ENCODE measurements at regions not wholly inside any gene's neighbourhood (a gene's known extent, or its start where the extent isn't known, plus 50 kb on each side); places are given as distances from the start of the nearest gene placed in this dataset.
A peak's percentile ranks its signal among the peaks of the same experiment; 100 is the strongest.

GRCh38 chr11:45383224-45383623 lies 97.1 kb upstream of the SYT13 start:
- ATAC-seq = peak; percentile 85
- TF ChIP-seq POU6F1 (CRISPR knock-in tag; IDR thresholded peaks at IDR 0.05; ENCODE audit: borderline replicate concordance, low read depth) = no peak
- TF ChIP-seq ZNF565 (CRISPR knock-in tag; conservative IDR thresholded peaks at IDR 0.05; ENCODE audit: low read depth) = no peak
- no peak for TF ChIP-seq GLIS3 (CRISPR knock-in tag; IDR thresholded peaks at IDR 0.05)
- no peak for TF ChIP-seq ARNTL (CRISPR knock-in tag; IDR thresholded peaks at IDR 0.05; ENCODE audit: borderline replicate concordance, low read depth)
- TF ChIP-seq CREB5 (CRISPR knock-in tag; IDR thresholded peaks at IDR 0.05; ENCODE audit: low read depth) = no peak
- no peak for TF ChIP-seq ZFP30 (CRISPR knock-in tag; IDR thresholded peaks at IDR 0.05)
- TF ChIP-seq TCF4 (CRISPR knock-in tag; IDR thresholded peaks at IDR 0.05; ENCODE audit: borderline replicate concordance) = no peak
- no peak for TF ChIP-seq CSDC2 (CRISPR knock-in tag; IDR thresholded peaks at IDR 0.05)
- no peak for TF ChIP-seq TSHZ2 (CRISPR knock-in tag; IDR thresholded peaks at IDR 0.05)
- no peak for TF ChIP-seq TOX (CRISPR knock-in tag; IDR thresholded peaks at IDR 0.05; ENCODE audit: borderline replicate concordance)
- no peak for TF ChIP-seq ZC3H10 (CRISPR knock-in tag; IDR thresholded peaks at IDR 0.05)
- TF ChIP-seq OSR1 (CRISPR knock-in tag; IDR thresholded peaks at IDR 0.05) = no peak
- TF ChIP-seq ZNF70 (CRISPR knock-in tag; IDR thresholded peaks at IDR 0.05) = no peak
- no peak for TF ChIP-seq PPARA (CRISPR knock-in tag; IDR thresholded peaks at IDR 0.05; ENCODE audit: borderline replicate concordance)
- no peak for TF ChIP-seq CSRNP3 (CRISPR knock-in tag; IDR thresholded peaks at IDR 0.05)
- TF ChIP-seq RARB (CRISPR knock-in tag; IDR thresholded peaks at IDR 0.05) = no peak
- TF ChIP-seq PATZ1 (CRISPR knock-in tag; IDR thresholded peaks at IDR 0.05; ENCODE audit: borderline replicate concordance) = no peak
- TF ChIP-seq ISL1 (CRISPR knock-in tag; IDR thresholded peaks at IDR 0.05) = no peak
- no peak for TF ChIP-seq ESRRG (CRISPR knock-in tag; IDR thresholded peaks at IDR 0.05)

- TF ChIP-seq CSDC2 (CRISPR knock-in tag; IDR thresholded peaks at IDR 0.05) (no peak), TCF4 (CRISPR knock-in tag; IDR thresholded peaks at IDR 0.05; ENCODE audit: borderline replicate concordance) (no peak), ZNF565 (CRISPR knock-in tag; conservative IDR thresholded peaks at IDR 0.05; ENCODE audit: low read depth) (no peak), ZFP30 (CRISPR knock-in tag; IDR thresholded peaks at IDR 0.05) (no peak)
- no peak for ATAC-seq
Observed at GRCh38 chr11:45382133-45382878, 96.2 kb upstream of the SYT13 start.

- no peak for ATAC-seq
- TF ChIP-seq TSHZ2 (CRISPR knock-in tag; IDR thresholded peaks at IDR 0.05) = no peak
- TF ChIP-seq ZNF70 (CRISPR knock-in tag; IDR thresholded peaks at IDR 0.05) = peak; percentile 78
Observed at GRCh38 chr11:45379162-45379863, 93.2 kb upstream of the SYT13 start.
